ENCODE measurements at regions not wholly inside any gene's neighbourhood (a gene's known extent, or its start where the extent isn't known, plus 50 kb on each side); places are given as distances from the start of the nearest gene placed in this dataset.
"Not testable (repeated sequence)": the region's sequence is repeated elsewhere in the genome, so short reads cannot be mapped to it uniquely, and the experiment has no call there.

GRCh38 chr21:27519361-27519760, 552.5 kb upstream of the ADAMTS5 start:
- Histone ChIP-seq H3K4me3 (replicated peaks in 1 of 3; ENCODE audit: insufficient read depth in 1 of 3, low read depth in 1 of 3, low read length in 3 of 3) (no peak overlapping the region), H3K79me2 (ENCODE audit: control insufficient read depth, insufficient read depth, low read length) (no peaks in the 10 kb centered on the region), H3K9me1 (replicated peaks; ENCODE audit: control insufficient read depth, extremely low read depth, insufficient read depth, low read length) (no peaks in the 10 kb centered on the region), H3K27ac (ENCODE audit: insufficient read depth, low read depth, low read length) (no peak overlapping the region), H4K20me1 (replicated peaks; ENCODE audit: control insufficient read depth, extremely low read depth, insufficient read depth, low read length) (no peaks in the 10 kb centered on the region), H3K9ac (replicated peaks; ENCODE audit: extremely low read depth, insufficient read depth, low read length) (no peak overlapping the region), H3K9me3 (replicated peaks; ENCODE audit: control insufficient read depth, insufficient read depth, low read length) (no peaks in the 10 kb centered on the region), H3K4me2 (ENCODE audit: insufficient read depth, low read length) (peak overlapping the region; percentile 22), H3K4me1 (ENCODE audit: control insufficient read depth, extremely low read depth, insufficient read depth, low read length) (peaks cover 6% of the 10 kb centered on the region), H3K36me3 (ENCODE audit: control insufficient read depth in 2 of 2, extremely low read depth in 1 of 2, insufficient read depth in 2 of 2, low read length in 2 of 2) (no peaks in the 10 kb centered on the region), H3K27me3 (ENCODE audit: control insufficient read depth in 2 of 2, insufficient read depth in 2 of 2, low read length in 2 of 2) (no peaks in the 10 kb centered on the region), H2AFZ (ENCODE audit: low read depth, low read length) (no peak overlapping the region)
- FAIRE-seq (no peak), DNase-seq (ENCODE audit: low read depth, low spot score) (peak; percentile 82)
- no TSS peak for BruUV-seq (replicated peaks)
- ChIA-PET POLR2A (no interaction called here), CTCF (interaction anchor here (1.3 kb wide), 1 partner anchor 46 kb away, joined by 7 read pairs; no protein-coding TSS in a partner anchor)
- TF ChIP-seq POLR2AphosphoS5 (IDR thresholded peaks at IDR 0.05; ENCODE audit: insufficient read depth, low read depth, low read length): no peak
- peak; percentile 38 for TF ChIP-seq GATA2 (IDR thresholded peaks at IDR 0.05; ENCODE audit: insufficient read depth, insufficient read length, low read depth, low read length)
- intact Hi-C loops (cut with micrococcal nuclease) (loop anchor here (5.0 kb wide), 1 partner anchor 128 kb away; no protein-coding TSS in a partner anchor), dilution Hi-C loops (cut with MboI; ENCODE audit: extremely low pct_ligation_motif_present, low sequenced_read_pairs) (no loop called here)

- POLR2A ChIA-PET, FAIRE-seq: not testable (repeated sequence)
These were observed 550.3 kb upstream of the ADAMTS5 start for GRCh38 chr21:27517177-27517576.

More at GRCh38 chr21:27517177-27517576, 550.3 kb upstream of the ADAMTS5 start:
- H3K27me3 ChIP-seq (ENCODE audit: control insufficient read depth in 2 of 2, insufficient read depth in 2 of 2, low read length in 2 of 2); H3K4me3 ChIP-seq (replicated peaks in 1 of 3; ENCODE audit: insufficient read depth in 1 of 3, low read depth in 1 of 3, low read length in 3 of 3); H3K27ac ChIP-seq (ENCODE audit: insufficient read depth, low read depth, low read length); DNase-seq (ENCODE audit: low read depth, low spot score); H3K4me1 ChIP-seq (ENCODE audit: control insufficient read depth, extremely low read depth, insufficient read depth, low read length); H3K9me3 ChIP-seq (replicated peaks; ENCODE audit: control insufficient read depth, insufficient read depth, low read length); CTCF ChIA-PET; H3K36me3 ChIP-seq (ENCODE audit: control insufficient read depth in 2 of 2, extremely low read depth in 1 of 2, insufficient read depth in 2 of 2, low read length in 2 of 2); H4K20me1 ChIP-seq (replicated peaks; ENCODE audit: control insufficient read depth, extremely low read depth, insufficient read depth, low read length); H3K9me1 ChIP-seq (replicated peaks; ENCODE audit: control insufficient read depth, extremely low read depth, insufficient read depth, low read length); H2AFZ ChIP-seq (ENCODE audit: low read depth, low read length); H3K79me2 ChIP-seq (ENCODE audit: control insufficient read depth, insufficient read depth, low read length); H3K4me2 ChIP-seq (ENCODE audit: insufficient read depth, low read length); H3K9ac ChIP-seq (replicated peaks; ENCODE audit: extremely low read depth, insufficient read depth, low read length); BruUV-seq (replicated peaks); dilution Hi-C loops (cut with MboI; ENCODE audit: extremely low pct_ligation_motif_present, low sequenced_read_pairs): not testable (repeated sequence)
- intact Hi-C loops (cut with micrococcal nuclease): loop anchor here (5.0 kb wide), 1 partner anchor 130 kb away; no protein-coding TSS in a partner anchor
